ENCODE measurements at regions not wholly inside any gene's neighbourhood (a gene's known extent, or its start where the extent isn't known, plus 50 kb on each side); places are given as distances from the start of the nearest gene placed in this dataset.
"Not testable (repeated sequence)": the region's sequence is repeated elsewhere in the genome, so short reads cannot be mapped to it uniquely, and the experiment has no call there.

DNA sequence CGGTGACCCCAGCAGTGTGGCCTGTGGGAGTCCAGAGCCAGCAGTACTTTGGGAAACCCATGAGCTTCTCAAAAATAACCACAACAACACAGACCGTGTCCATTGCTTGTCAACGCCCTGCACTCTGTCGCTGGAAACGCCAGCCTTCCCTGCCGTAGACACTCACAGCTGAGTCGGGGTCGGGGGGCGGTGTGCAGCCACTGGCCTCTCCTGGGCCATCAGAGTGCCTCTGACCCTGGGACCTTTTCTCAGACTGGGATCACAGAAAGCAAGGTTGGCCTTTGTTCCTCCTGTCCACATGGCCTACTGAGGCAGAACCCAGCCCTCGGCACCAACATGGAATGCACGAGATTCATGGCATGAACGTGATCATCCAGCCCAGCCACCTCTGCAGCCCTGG, 95.7 kb downstream of the TUBA3C start:
- TF ChIP-seq, protein P1, sequence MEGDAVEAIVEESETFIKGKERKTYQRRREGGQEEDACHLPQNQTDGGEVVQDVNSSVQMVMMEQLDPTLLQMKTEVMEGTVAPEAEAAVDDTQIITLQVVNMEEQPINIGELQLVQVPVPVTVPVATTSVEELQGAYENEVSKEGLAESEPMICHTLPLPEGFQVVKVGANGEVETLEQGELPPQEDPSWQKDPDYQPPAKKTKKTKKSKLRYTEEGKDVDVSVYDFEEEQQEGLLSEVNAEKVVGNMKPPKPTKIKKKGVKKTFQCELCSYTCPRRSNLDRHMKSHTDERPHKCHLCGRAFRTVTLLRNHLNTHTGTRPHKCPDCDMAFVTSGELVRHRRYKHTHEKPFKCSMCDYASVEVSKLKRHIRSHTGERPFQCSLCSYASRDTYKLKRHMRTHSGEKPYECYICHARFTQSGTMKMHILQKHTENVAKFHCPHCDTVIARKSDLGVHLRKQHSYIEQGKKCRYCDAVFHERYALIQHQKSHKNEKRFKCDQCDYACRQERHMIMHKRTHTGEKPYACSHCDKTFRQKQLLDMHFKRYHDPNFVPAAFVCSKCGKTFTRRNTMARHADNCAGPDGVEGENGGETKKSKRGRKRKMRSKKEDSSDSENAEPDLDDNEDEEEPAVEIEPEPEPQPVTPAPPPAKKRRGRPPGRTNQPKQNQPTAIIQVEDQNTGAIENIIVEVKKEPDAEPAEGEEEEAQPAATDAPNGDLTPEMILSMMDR (IDR thresholded peaks at IDR 0.05): no peak
- H3K27ac ChIP-seq: no peak overlapping the region

DNA sequence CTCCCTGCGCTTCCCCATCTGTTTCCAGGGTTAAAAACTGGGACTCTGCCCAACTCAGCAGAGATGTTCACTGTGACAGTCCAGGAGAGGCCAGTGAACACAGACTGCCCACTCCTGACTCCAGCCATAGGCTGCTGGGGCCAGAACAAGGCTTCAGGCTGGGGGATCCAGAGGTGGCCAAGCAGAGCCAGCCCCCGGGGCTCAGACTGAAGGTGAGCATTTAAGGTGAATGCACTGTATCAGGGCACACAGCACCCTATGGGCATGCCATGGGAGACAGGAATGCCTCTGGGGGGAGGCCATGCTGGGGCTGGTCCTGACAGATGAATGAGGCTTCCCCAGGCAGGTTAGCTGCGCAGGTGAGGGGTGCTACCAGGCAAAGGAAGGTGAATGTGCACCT, 96.4 kb downstream of the TUBA3C start:
- TF ChIP-seq, protein P1 (IDR thresholded peaks at IDR 0.05): no peak
- no peak for TF ChIP-seq ZFX (IDR thresholded peaks at IDR 0.05; ENCODE audit: borderline replicate concordance)
- no peak overlapping the region for H3K27ac ChIP-seq

DNA sequence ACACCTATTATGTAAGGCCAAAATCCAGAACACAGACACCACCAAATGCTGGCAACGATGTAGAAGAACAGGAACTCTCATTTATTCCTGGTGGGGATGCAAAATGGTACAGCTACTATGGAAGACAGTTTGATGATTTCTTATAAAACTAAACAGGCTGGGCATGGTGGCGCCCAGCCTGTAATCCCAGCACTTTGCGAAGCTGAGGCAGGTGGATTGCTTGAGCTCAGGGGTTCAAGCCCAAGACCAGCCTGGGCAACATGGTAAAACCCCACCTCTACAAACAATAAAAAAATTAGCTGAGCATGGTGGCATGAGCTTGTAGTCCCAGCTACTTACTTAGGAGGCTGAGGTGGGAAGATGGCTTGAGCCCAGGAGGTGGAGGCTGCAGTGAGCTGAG, 98.3 kb downstream of the TUBA3C start:
- H3K27ac ChIP-seq: no peak overlapping the region
- TF ChIP-seq, protein P1 (IDR thresholded peaks at IDR 0.05): no peak
- TF ChIP-seq ZFX (IDR thresholded peaks at IDR 0.05; ENCODE audit: borderline replicate concordance): no peak

DNA sequence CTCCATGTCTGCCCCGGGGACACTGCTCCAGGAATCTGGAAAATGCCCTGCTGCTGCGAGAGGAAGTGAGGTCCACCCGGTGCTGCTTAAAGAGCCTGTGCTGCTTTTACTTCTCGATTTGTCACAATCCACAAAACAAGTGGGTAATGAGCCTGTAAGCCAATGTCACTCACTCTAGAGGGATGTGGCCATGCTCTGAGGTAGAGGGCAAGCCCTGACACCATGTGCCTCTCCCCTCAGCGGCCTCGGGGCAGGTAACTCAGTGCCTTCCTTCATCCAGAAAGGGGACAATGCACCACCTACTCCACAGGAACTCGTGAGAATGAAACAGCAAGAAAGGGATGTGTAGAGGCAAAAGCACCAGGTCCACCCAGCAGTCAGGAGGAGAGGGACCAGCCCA, 106.2 kb downstream of the TUBA3C start:
- TF ChIP-seq ZFX (IDR thresholded peaks at IDR 0.05; ENCODE audit: borderline replicate concordance): no peak
- TF ChIP-seq, protein P1 (IDR thresholded peaks at IDR 0.05): no peak
- H3K27ac ChIP-seq: no peak overlapping the region

DNA sequence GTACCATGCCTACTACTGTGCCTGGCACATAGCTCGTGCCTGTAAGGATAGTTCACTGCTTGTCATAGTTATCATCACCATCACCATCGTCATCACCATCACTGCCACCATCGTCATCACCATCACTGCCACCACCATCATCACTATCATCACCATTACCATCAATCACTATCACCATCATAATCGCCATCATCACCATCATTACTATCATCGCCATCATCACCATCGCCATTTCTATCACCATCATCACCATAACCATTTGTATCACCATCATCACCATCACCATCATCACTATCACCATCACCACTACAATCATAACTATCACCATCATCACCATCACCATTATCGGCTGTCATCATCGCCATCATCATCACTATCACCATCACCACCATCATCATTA, 107.1 kb downstream of the TUBA3C start:
- H3K27ac ChIP-seq: no peak overlapping the region
- TF ChIP-seq, protein P1 (IDR thresholded peaks at IDR 0.05): no peak
- no peak for TF ChIP-seq ZFX (IDR thresholded peaks at IDR 0.05; ENCODE audit: borderline replicate concordance)

DNA sequence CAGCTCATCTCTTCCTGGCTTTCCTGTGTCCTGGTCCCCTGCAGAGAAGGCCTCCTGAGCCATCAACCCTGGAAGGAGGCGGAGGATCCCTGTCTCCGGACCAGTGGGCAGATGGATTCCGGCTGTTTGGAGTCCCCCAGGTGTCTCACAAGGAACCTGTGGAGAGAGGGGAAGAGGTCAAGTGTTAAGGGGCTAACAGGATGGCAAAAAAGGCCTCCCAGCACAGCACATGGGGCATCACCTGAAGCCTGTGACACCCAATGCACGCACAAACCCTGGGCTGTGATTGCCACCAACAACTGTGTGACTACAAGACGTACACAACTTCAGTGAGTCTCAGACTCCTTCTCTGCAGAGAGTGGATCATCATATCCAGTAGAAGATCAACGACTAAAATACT, 107.5 kb downstream of the TUBA3C start:
- not testable (repeated sequence) for H3K27ac ChIP-seq

DNA sequence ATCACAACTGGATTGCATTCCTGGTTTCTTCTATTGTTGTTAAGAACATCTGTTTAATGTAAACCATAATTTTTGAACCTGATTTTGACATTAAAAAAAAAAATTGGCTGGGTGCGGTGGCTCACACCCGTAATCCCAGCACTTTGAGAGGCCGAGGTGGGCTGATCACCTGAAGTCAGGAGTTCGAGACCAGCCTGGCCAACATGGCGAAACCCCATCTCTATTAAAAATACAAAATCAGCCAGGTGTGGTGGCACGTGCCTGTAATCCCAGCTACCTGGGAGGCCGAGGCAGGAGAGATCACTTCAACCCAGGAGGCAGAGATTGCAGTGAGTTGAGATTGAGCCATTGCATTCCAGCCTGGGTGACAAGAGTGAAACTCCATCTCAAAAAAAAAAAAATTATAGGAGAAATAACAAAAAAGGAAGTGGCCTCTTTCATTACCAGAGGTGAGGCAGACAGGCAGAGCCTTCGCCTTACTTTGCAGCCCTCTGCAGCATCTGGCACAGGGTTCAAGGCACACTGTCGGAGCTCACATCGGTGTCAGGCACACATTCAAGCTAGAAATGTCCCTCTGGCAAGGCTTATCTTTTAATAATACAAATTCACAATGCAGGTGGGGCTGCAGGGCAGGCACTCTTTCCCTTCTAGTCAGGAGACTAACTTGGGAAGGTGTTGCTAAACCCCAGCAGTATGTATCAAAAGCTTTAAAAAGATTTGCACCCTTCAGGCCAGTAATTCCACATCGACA, 108.5 kb downstream of the TUBA3C start:
- not testable (repeated sequence) for H3K27ac ChIP-seq

DNA sequence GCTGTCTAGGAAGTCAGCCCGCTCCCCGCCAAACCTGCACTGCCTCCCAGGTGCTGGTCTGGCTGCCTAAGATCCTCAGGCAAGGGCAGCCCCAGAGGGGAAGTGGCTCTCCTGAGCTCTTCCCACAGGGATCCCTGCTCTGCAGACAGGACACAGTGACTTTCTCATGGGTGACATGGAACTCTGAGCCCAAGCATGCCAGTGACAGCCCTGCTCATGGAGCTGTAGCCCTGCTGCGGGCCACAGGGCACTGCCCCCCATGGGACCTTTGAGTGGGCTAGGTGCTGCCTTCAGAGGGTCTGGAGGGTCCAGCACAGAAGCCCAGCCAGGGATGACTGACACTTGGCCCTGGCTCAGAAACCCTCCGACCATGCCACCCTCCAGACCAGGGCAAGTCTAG, 109.1 kb downstream of the TUBA3C start:
- no peak overlapping the region for H3K27ac ChIP-seq
- TF ChIP-seq, protein P1 (IDR thresholded peaks at IDR 0.05): no peak
- TF ChIP-seq ZFX (IDR thresholded peaks at IDR 0.05; ENCODE audit: borderline replicate concordance): no peak

Data from 22Rv1 (cell line).